SK-N-SH (cell line): ENCODE measurements at regions not wholly inside any gene's neighbourhood (a gene's known extent, or its start where the extent isn't known, plus 50 kb on each side); places are given as distances from the start of the nearest gene placed in this dataset.

Experiments used
- CTCF ChIP-seq: fragments of 200-600 bp; sonication (generic); IDR thresholded peaks from 2 replicates; pipeline ENCODE4 v1.6.1; 2017; ENCODE audit warnings: antibody characterized with exemption, mild to moderate bottlenecking, moderate library complexity
- RFX5 ChIP-seq: IDR thresholded peaks from 2 replicates; pipeline ENCODE4 v1.6.1; 2012; ENCODE audit warnings: mild to moderate bottlenecking, improper control_type of control experiment, low read length

- TF ChIP-seq CTCF (no peak), RFX5 (no peak)
Observed at GRCh38 chr12:123066384-123066710, 84.5 kb downstream of the PITPNM2 start.
